HepG2 (cell line): ENCODE measurements at regions not wholly inside any gene's neighbourhood (a gene's known extent, or its start where the extent isn't known, plus 50 kb on each side); places are given as distances from the start of the nearest gene placed in this dataset.

Experiments used
- BRCA1 ChIP-seq: sonication (generic); formaldehyde crosslinking; IDR thresholded peaks from 2 replicates; pipeline ENCODE4 v1.4.0; 2020; ENCODE audit warnings: missing genetic modification reagents
- CC2D1A ChIP-seq: sonication (generic); formaldehyde crosslinking; IDR thresholded peaks from 2 replicates; pipeline ENCODE4 v1.8.1; 2023; ENCODE audit warnings: mild to moderate bottlenecking, missing genetic modification reagents
- GFI1 ChIP-seq: sonication (generic); formaldehyde crosslinking; IDR thresholded peaks from 2 replicates; pipeline ENCODE4 v1.5.0; 2020; ENCODE audit warnings: missing genetic modification reagents, mild to moderate bottlenecking, borderline replicate concordance
- IRF9 ChIP-seq: sonication (generic); formaldehyde crosslinking; IDR thresholded peaks from 2 replicates; pipeline ENCODE4 v1.8.0; 2022; ENCODE audit warnings: missing genetic modification reagents, mild to moderate bottlenecking, borderline replicate concordance
- MXD4 ChIP-seq: IDR thresholded peaks from 2 replicates; pipeline ENCODE4 v1.6.1; 2016; ENCODE audit warnings: mild to moderate bottlenecking, missing biosample characterization, missing genetic modification reagents
- ZNF251 ChIP-seq: sonication (generic); formaldehyde crosslinking; IDR thresholded peaks from 2 replicates; pipeline ENCODE4 v1.9.0; 2021; ENCODE audit warnings: mild to moderate bottlenecking, missing genetic modification reagents
- ZNF407 ChIP-seq: sonication (generic); formaldehyde crosslinking; IDR thresholded peaks from one replicate; pipeline ENCODE4 v1.5.1; 2020; ENCODE audit warnings: mild to moderate bottlenecking, missing genetic modification reagents; ENCODE audit errors: not compliant biosample characterization
- ZNF607 ChIP-seq: sonication (generic); formaldehyde crosslinking; IDR thresholded peaks from 2 replicates; pipeline ENCODE4 v1.5.1; 2020; ENCODE audit warnings: missing genetic modification reagents, mild to moderate bottlenecking, borderline replicate concordance
- ZNF691 ChIP-seq: sonication (generic); formaldehyde crosslinking; IDR thresholded peaks from 2 replicates; pipeline ENCODE4 v1.4.0; 2020; ENCODE audit warnings: missing genetic modification reagents, low read depth, mild to moderate bottlenecking, borderline replicate concordance
- ZNF704 ChIP-seq: sonication (generic); formaldehyde crosslinking; IDR thresholded peaks from 2 replicates; pipeline ENCODE4 v1.8.1; 2023; ENCODE audit warnings: mild to moderate bottlenecking, inconsistent platforms, moderate library complexity, missing genetic modification reagents, borderline replicate concordance
- ZNF768 ChIP-seq: sonication (generic); formaldehyde crosslinking; IDR thresholded peaks from 2 replicates; pipeline ENCODE4 v1.4.0; 2020; ENCODE audit warnings: missing genetic modification reagents
- ZSCAN5A ChIP-seq: sonication (generic); formaldehyde crosslinking; IDR thresholded peaks from 2 replicates; pipeline ENCODE4 v1.8.0; 2022; ENCODE audit warnings: mild to moderate bottlenecking, missing genetic modification reagents, borderline replicate concordance

GRCh38 chr9:113650207-113651131 lies 186.9 kb downstream of the RGS3 start (continued):
- peak; percentile 96 for TF ChIP-seq ZNF768 (CRISPR knock-in tag)
- TF ChIP-seq ZNF251 (CRISPR knock-in tag), result no peak
- TF ChIP-seq MXD4 (CRISPR knock-in tag), result peak; percentile 80; the same call in 1 of the 2 replicates
- no peak for TF ChIP-seq CC2D1A (CRISPR knock-in tag)
- peak; percentile 80; the same call in 1 of the 2 replicates for TF ChIP-seq ZNF607 (CRISPR knock-in tag)
- peak; percentile 65 for TF ChIP-seq ZNF407 (CRISPR knock-in tag)
- peak; percentile 59 for TF ChIP-seq BRCA1 (CRISPR knock-in tag)
- TF ChIP-seq IRF9 (CRISPR knock-in tag), result peak; percentile 60; the same call in 1 of the 2 replicates
- peak; percentile 76; the same call in 1 of the 2 replicates for TF ChIP-seq ZSCAN5A (CRISPR knock-in tag)
- TF ChIP-seq ZNF691 (CRISPR knock-in tag), result peak; percentile 70; the same call in 1 of the 2 replicates
- peak; percentile 53; the same call in 1 of the 2 replicates for TF ChIP-seq ZNF704
- peak; percentile 73; the same call in 1 of the 2 replicates for TF ChIP-seq GFI1 (CRISPR knock-in tag)
